RWPE2 (cell line): ENCODE measurements at regions not wholly inside any gene's neighbourhood (a gene's known extent, or its start where the extent isn't known, plus 50 kb on each side); places are given as distances from the start of the nearest gene placed in this dataset.
A peak's percentile ranks its signal among the peaks of the same experiment; 100 is the strongest.

Source experiments
- ATAC-seq: fragments of 200-7000 bp; cut with Tn5 transposase; 3 replicates; pipeline ENCODE4 v1.9.1; 2021; ENCODE audit warnings: low read depth
- DNase-seq: peaks from one replicate; pipeline ENCODE4 v3.0.0-alpha.2; 2020; ENCODE audit warnings: low spot score
- H3K27ac ChIP-seq: fragments of 450-650 bp; 2 replicates; pipeline ENCODE4 v1.5.1; 2017; ENCODE audit warnings: mild to moderate bottlenecking; ENCODE audit not compliant: poor library complexity, severe bottlenecking
- H3K27me3 ChIP-seq: fragments of 250-450 bp; sonication (Bioruptor Pico); 2 replicates; pipeline ENCODE4 v1.5.1; 2021; ENCODE audit warnings: mild to moderate bottlenecking, moderate library complexity; ENCODE audit not compliant: insufficient read depth, poor library complexity, severe bottlenecking
- H3K36me3 ChIP-seq: fragments of 250-450 bp; sonication (Bioruptor Pico); 2 replicates; pipeline ENCODE4 v1.5.1; 2020; ENCODE audit warnings: low read depth, mild to moderate bottlenecking, moderate library complexity
- H3K4me1 ChIP-seq: fragments of 250-450 bp; sonication (Bioruptor Pico); 2 replicates; pipeline ENCODE4 v1.5.1; 2021; ENCODE audit warnings: mild to moderate bottlenecking, moderate library complexity; ENCODE audit not compliant: insufficient read depth, poor library complexity, severe bottlenecking
- H3K4me3 ChIP-seq: fragments of 250-450 bp; sonication (Bioruptor Pico); 2 replicates; pipeline ENCODE4 v1.5.1; 2021; ENCODE audit warnings: mild to moderate bottlenecking, moderate library complexity; ENCODE audit not compliant: severe bottlenecking
- H3K9me3 ChIP-seq: fragments of 250-450 bp; sonication (Bioruptor Pico); 2 replicates; pipeline ENCODE4 v1.5.1; 2021; ENCODE audit warnings: mild to moderate bottlenecking, moderate library complexity; ENCODE audit not compliant: severe bottlenecking
- TF ChIP-seq, protein P1 (sequence below): fragments of 450-650 bp; IDR thresholded peaks from one replicate; pipeline ENCODE4 v1.5.1; 2017; ENCODE audit warnings: mild to moderate bottlenecking, moderate library complexity; ENCODE audit not compliant: poor library complexity, severe bottlenecking

DNA sequence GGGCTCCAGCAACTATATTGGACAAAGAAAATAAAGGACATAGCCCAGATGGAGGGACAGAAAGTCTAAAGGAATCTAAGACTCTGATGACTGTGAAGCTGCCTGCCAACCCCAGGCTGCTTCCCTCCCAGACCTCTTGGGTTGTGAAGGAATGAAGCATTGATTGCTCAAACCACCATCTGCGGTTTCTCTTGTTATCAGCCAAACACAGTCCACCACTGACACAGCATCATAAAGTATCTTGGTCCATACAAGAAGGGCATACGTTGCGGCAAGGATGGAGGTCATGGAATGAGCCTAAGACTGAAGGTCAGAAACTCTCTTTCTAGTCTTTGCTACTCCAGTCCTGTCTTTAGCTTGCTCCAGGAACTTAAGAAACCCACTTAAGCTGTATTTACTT is 58.5 kb upstream of the PLXNC1 start:
- Histone ChIP-seq H3K9me3 (no peaks in the 10 kb centered on the region), H3K27ac (no peak overlapping the region), H3K4me1 (peaks cover 10% of the 10 kb centered on the region), H3K27me3 (no peaks in the 10 kb centered on the region), H3K4me3 (no peak overlapping the region), H3K36me3 (no peaks in the 10 kb centered on the region)
- ATAC-seq: no peak
- TF ChIP-seq, protein P1, sequence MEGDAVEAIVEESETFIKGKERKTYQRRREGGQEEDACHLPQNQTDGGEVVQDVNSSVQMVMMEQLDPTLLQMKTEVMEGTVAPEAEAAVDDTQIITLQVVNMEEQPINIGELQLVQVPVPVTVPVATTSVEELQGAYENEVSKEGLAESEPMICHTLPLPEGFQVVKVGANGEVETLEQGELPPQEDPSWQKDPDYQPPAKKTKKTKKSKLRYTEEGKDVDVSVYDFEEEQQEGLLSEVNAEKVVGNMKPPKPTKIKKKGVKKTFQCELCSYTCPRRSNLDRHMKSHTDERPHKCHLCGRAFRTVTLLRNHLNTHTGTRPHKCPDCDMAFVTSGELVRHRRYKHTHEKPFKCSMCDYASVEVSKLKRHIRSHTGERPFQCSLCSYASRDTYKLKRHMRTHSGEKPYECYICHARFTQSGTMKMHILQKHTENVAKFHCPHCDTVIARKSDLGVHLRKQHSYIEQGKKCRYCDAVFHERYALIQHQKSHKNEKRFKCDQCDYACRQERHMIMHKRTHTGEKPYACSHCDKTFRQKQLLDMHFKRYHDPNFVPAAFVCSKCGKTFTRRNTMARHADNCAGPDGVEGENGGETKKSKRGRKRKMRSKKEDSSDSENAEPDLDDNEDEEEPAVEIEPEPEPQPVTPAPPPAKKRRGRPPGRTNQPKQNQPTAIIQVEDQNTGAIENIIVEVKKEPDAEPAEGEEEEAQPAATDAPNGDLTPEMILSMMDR: no peak
- DNase-seq: no peak

DNA sequence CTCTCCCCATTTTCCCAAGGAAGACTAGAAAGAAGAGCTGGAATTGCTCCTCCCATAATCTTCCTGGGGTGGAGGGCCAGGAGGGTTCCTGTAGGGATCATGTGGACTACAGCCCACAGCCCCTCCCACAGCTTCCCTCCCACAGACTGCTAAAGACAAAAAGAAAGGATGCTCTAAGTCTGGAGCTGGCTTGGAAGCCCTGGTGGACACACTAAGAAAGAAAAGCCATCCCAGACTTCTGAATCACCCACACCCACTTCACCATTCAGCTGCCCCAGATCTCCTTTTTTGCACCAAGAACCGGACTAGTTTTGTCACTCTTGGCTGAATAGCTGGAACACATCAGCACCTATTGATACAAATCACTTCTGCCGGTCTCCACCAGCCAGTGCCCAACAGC is 56.8 kb upstream of the PLXNC1 start:
- no peak for ATAC-seq
- no peak overlapping the region for H3K27ac ChIP-seq
- no peaks in the 10 kb centered on the region for H3K9me3 ChIP-seq
- DNase-seq: no peak
- no peaks in the 10 kb centered on the region for H3K36me3 ChIP-seq
- no peak overlapping the region for H3K4me3 ChIP-seq
- H3K27me3 ChIP-seq: no peaks in the 10 kb centered on the region
- TF ChIP-seq, protein P1: no peak
- H3K4me1 ChIP-seq: peaks cover 10% of the 10 kb centered on the region

DNA sequence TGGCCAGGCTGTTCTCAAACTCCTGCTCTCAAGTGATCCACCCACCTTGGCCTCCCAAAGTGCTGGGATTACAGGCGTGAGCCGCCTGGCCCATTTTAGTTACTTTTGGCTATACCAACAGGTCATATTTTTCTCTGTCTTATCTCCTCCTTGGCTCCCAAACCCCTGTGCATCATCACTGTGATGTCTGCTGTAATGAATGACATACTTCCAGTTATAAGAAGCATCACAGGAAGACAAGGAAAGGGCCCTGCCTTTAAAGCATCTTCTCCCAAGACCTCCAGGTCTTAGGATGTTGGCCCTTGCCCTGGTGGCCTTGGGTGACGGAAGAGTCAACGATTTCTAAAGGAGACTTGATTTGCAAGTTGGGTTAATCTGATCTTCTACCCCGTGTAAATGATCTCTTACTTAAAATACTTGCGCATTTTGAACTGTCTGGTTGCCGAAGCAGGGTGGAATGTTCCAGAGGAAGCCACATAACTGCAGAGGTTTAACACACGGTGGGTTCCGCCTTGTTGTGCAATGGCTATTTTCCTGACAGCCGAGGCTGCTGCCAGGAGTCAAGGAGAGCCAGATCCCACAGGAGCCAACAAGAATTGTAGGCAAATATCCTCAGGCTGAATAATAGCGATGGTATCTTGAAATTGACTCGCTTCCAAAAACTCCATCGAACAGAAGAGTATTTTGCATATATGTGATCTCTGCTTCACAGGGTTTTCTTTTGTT is 55.7 kb upstream of the PLXNC1 start:
- no peak overlapping the region for H3K4me3 ChIP-seq
- H3K4me1 ChIP-seq: peaks cover 10% of the 10 kb centered on the region
- TF ChIP-seq, protein P1: no peak
- peak overlapping the region; percentile 55 for H3K27ac ChIP-seq
- no peaks in the 10 kb centered on the region for H3K9me3 ChIP-seq
- peak; percentile 96 for ATAC-seq
- DNase-seq: no peak
- H3K36me3 ChIP-seq: no peaks in the 10 kb centered on the region
- no peaks in the 10 kb centered on the region for H3K27me3 ChIP-seq

- Histone ChIP-seq H3K27me3 (no peaks in the 10 kb centered on the region), H3K4me1 (peaks cover 23% of the 10 kb centered on the region), H3K9me3 (no peaks in the 10 kb centered on the region), H3K4me3 (no peak overlapping the region), H3K27ac (no peak overlapping the region), H3K36me3 (no peaks in the 10 kb centered on the region)
- no peak for ATAC-seq
- DNase-seq: no peak
- TF ChIP-seq, protein P1: no peak
Measured at GRCh38 chr12:94094700-94095099, 53.7 kb upstream of the PLXNC1 start.

DNA sequence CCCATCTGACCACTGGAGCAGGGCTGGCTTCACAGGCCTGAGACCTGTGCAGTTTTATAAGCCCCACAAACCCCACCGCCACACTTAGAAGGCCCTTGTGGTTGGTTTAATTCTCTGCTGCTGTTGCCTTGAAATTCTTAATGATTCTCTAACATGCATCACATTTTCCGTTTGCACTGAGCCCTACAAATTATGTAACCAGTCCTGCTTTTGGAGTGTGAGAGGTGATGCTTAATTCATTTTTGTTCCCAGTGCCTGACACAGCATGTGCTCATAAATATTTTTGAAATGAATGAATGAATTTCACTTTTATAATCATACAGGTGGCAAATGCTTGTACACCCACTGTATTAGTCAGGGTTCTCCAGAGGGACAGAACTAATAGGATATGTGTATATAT is 52.8 kb upstream of the PLXNC1 start:
- no peaks in the 10 kb centered on the region for H3K36me3 ChIP-seq
- DNase-seq (no peak), ATAC-seq (no peak)
- H3K9me3 ChIP-seq: no peaks in the 10 kb centered on the region
- peaks cover 30% of the 10 kb centered on the region for H3K4me1 ChIP-seq
- H3K27ac ChIP-seq: no peak overlapping the region
- no peaks in the 10 kb centered on the region for H3K27me3 ChIP-seq
- TF ChIP-seq, protein P1: no peak
- no peak overlapping the region for H3K4me3 ChIP-seq
